CD4-positive, alpha-beta T cell (primary cell): ENCODE measurements at regions not wholly inside any gene's neighbourhood (a gene's known extent, or its start where the extent isn't known, plus 50 kb on each side); places are given as distances from the start of the nearest gene placed in this dataset.
"Not testable (repeated sequence)": the region's sequence is repeated elsewhere in the genome, so short reads cannot be mapped to it uniquely, and the experiment has no call there.

Experiments
- ATAC-seq: fragments of 200-7000 bp; cut with Tn5 transposase; one replicate; pipeline ENCODE4 v1.10.0; 2022; ENCODE audit warnings: mild to moderate bottlenecking; ENCODE audit not compliant: poor library complexity
- CTCF ChIA-PET: fragments of 350-600 bp; sonication (Branson Sonifier 250); formaldehyde crosslinking; loops from one replicate; lab custom pipeline; 2021; ENCODE audit warnings: antibody characterized with exemption, inconsistent platforms; lab: Charles Lee
- POLR2A ChIA-PET: fragments of 350-600 bp; sonication (Branson Sonifier 250); formaldehyde crosslinking; loops from one replicate; lab custom pipeline; 2021; ENCODE audit warnings: antibody characterized with exemption, inconsistent platforms; lab: Charles Lee
- DNase-seq, 14 experiments: peaks; one replicate each; pipeline ENCODE4 v3.0.0-alpha.2; 2013 to 2020; ENCODE audit warnings: mixed read lengths in 2 of 14
- H3K27ac ChIP-seq, 2 donors: one replicate each; pipeline versions ENCODE4 v1.5.1 to v1.7.0; 2013; ENCODE audit warnings: low read length in 2 of 2, low read depth in 1 of 2, mild to moderate bottlenecking in 1 of 2
- H3K27me3 ChIP-seq, 2 experiments: 1 replicate in 1 of 2; 2 replicates in 1 of 2; pipeline versions ENCODE4 v1.6.1 to v1.7.0; 2013; ENCODE audit warnings: low read length in 2 of 2, control low read depth in 1 of 2, mild to moderate bottlenecking in 1 of 2, moderate library complexity in 1 of 2; ENCODE audit not compliant: insufficient read depth in 2 of 2, control insufficient read depth in 1 of 2
- H3K36me3 ChIP-seq: one replicate; pipeline ENCODE4 v1.6.1; 2013; ENCODE audit warnings: low read length, control low read depth; ENCODE audit not compliant: insufficient read depth
- H3K4me1 ChIP-seq: one replicate; pipeline ENCODE4 v1.6.1; 2013; ENCODE audit warnings: low read length, control low read depth; ENCODE audit not compliant: insufficient read depth
- H3K4me3 ChIP-seq: one replicate; pipeline ENCODE4 v1.5.1; 2013; ENCODE audit warnings: mild to moderate bottlenecking, low read length, moderate library complexity
- H3K9me3 ChIP-seq, 2 experiments: 1 replicate in 1 of 2; 2 replicates in 1 of 2; pipeline versions ENCODE4 v1.6.1 to v1.7.0; 2013; ENCODE audit warnings: low read length in 2 of 2, mild to moderate bottlenecking in 2 of 2, control low read depth in 1 of 2, moderate library complexity in 1 of 2; ENCODE audit not compliant: control insufficient read depth in 1 of 2, insufficient read depth in 1 of 2
- H3K27ac Mint-ChIP-seq: one replicate; pipeline ENCODE4 v1.8.0; 2020; ENCODE audit warnings: mixed read lengths
- H3K27me3 Mint-ChIP-seq: one replicate; pipeline ENCODE4 v1.8.0; 2021; ENCODE audit warnings: mixed read lengths
- H3K36me3 Mint-ChIP-seq: one replicate; pipeline ENCODE4 v1.8.0; 2021; ENCODE audit warnings: low read depth, mixed read lengths
- H3K4me1 Mint-ChIP-seq: one replicate; pipeline ENCODE4 v1.8.0; 2021; ENCODE audit warnings: low read depth, mixed read lengths
- H3K4me3 Mint-ChIP-seq: one replicate; pipeline ENCODE4 v1.8.0; 2020; ENCODE audit warnings: mild to moderate bottlenecking, mixed read lengths
- H3K9me3 Mint-ChIP-seq: one replicate; pipeline ENCODE4 v1.8.0; 2020; ENCODE audit warnings: mixed read lengths
- CTCF ChIP-seq: fragments of 200-600 bp; IDR thresholded peaks from one replicate; pipeline ENCODE4 v1.8.0; 2022; ENCODE audit warnings: antibody characterized with exemption, mild to moderate bottlenecking
- intact Hi-C, 2 experiments: fragments of 100-400 bp; cut with DNase I in 1 of 2; cut with micrococcal nuclease in 1 of 2; formaldehyde crosslinking; loops; one replicate each; pipeline versions ENCODE4 v1.15.1 to v1.9.0; 2023 to 2025; cut with DNase I, micrococcal nuclease

- no peaks in the 10 kb centered on the region for H3K27me3 ChIP-seq
- no peaks in the 10 kb centered on the region for H3K4me1 ChIP-seq
- H3K36me3 Mint-ChIP-seq = no peaks in the 10 kb centered on the region
- ChIA-PET CTCF (no interaction called here), POLR2A (no interaction called here)
- no peaks in the 10 kb centered on the region for H3K4me1 Mint-ChIP-seq
- peaks cover 10% of the 10 kb centered on the region for H3K9me3 Mint-ChIP-seq
- no peaks in the 10 kb centered on the region for H3K27me3 Mint-ChIP-seq
- DNase-seq (no peak), ATAC-seq (no peak)
- H3K27ac Mint-ChIP-seq = no peak overlapping the region
- TF ChIP-seq CTCF = no peak
- no peak overlapping the region for H3K27ac ChIP-seq
- no peaks in the 10 kb centered on the region for H3K36me3 ChIP-seq
- no peak overlapping the region for H3K4me3 Mint-ChIP-seq
- intact Hi-C loops = no loop called here
- H3K4me3 ChIP-seq = no peak overlapping the region
- peaks cover 0 to 5% of the 10 kb centered on the region in 2 experiments for H3K9me3 ChIP-seq
These were observed 199.2 kb upstream of the HTR1E start for GRCh38 chr6:86738078-86738477.

GRCh38 chr6:86731631-86732030 is 205.7 kb upstream of the HTR1E start:
- CTCF ChIA-PET, H3K4me3 ChIP-seq, DNase-seq, H3K27me3 Mint-ChIP-seq, H3K36me3 Mint-ChIP-seq, H3K27ac ChIP-seq, H3K27ac Mint-ChIP-seq, H3K4me1 ChIP-seq, H3K4me3 Mint-ChIP-seq, H3K36me3 ChIP-seq, H3K4me1 Mint-ChIP-seq, H3K27me3 ChIP-seq, intact Hi-C loops, ATAC-seq, POLR2A ChIA-PET: not testable (repeated sequence)
- peaks cover 0 to 10% of the 10 kb centered on the region in 2 experiments for H3K9me3 ChIP-seq
- peaks cover 15% of the 10 kb centered on the region for H3K9me3 Mint-ChIP-seq

GRCh38 chr6:86730772-86731171 is 206.6 kb upstream of the HTR1E start:
- CTCF ChIA-PET, ATAC-seq, POLR2A ChIA-PET, H3K4me3 ChIP-seq, H3K27me3 Mint-ChIP-seq, intact Hi-C loops, H3K27ac Mint-ChIP-seq, H3K27ac ChIP-seq, H3K4me3 Mint-ChIP-seq, DNase-seq, H3K27me3 ChIP-seq, H3K4me1 ChIP-seq, H3K36me3 ChIP-seq, H3K4me1 Mint-ChIP-seq, H3K36me3 Mint-ChIP-seq: not testable (repeated sequence)
- peaks cover 15% of the 10 kb centered on the region for H3K9me3 Mint-ChIP-seq
- peaks cover 0 to 10% of the 10 kb centered on the region in 2 experiments for H3K9me3 ChIP-seq

GRCh38 chr6:86730216-86730615 is 207.1 kb upstream of the HTR1E start:
- intact Hi-C loops = no loop called here

More at GRCh38 chr6:86730216-86730615, 207.1 kb upstream of the HTR1E start:
- Mint-ChIP-seq H3K36me3 (no peaks in the 10 kb centered on the region), H3K27me3 (no peaks in the 10 kb centered on the region), H3K4me1 (no peaks in the 10 kb centered on the region), H3K9me3 (peaks cover 15% of the 10 kb centered on the region), H3K4me3 (no peak overlapping the region), H3K27ac (no peak overlapping the region)
- TF ChIP-seq CTCF = no peak
- H3K4me1 ChIP-seq = no peaks in the 10 kb centered on the region
- POLR2A ChIA-PET = no interaction called here
- no peak overlapping the region for H3K4me3 ChIP-seq
- ATAC-seq = no peak
- H3K27me3 ChIP-seq = no peaks in the 10 kb centered on the region
- no peaks in the 10 kb centered on the region for H3K36me3 ChIP-seq
- CTCF ChIA-PET = no interaction called here
- DNase-seq = no peak
- H3K9me3 ChIP-seq = peaks cover 0 to 10% of the 10 kb centered on the region in 2 experiments
- H3K27ac ChIP-seq = no peak overlapping the region
